Esophagus squamous epithelium (tissue), 5 donors: ENCODE measurements at regions not wholly inside any gene's neighbourhood (a gene's known extent, or its start where the extent isn't known, plus 50 kb on each side); places are given as distances from the start of the nearest gene placed in this dataset.

Experiments
- DNase-seq: peaks from one replicate; lab custom pipeline; 2025; lab: John Stamatoyannopoulos, UW
- H3K27ac ChIP-seq, 4 donors: fragments of 200-600 bp; sonication (generic); one replicate each; pipeline ENCODE4 v1.5.1; 2016 to 2019; ENCODE audit warnings: mild to moderate bottlenecking in 1 of 4
- H3K27me3 ChIP-seq, 4 donors: fragments of 200-600 bp; sonication (generic); 1 replicate in 3 of 4; 2 replicates in 1 of 4; pipeline versions ENCODE4 v1.5.1 to v1.6.0; 2017 to 2021; ENCODE audit warnings: antibody characterized with exemption in 1 of 4
- H3K36me3 ChIP-seq, 3 donors: fragments of 200-600 bp; sonication (generic); one replicate each; pipeline ENCODE4 v1.5.1; 2016 to 2019
- H3K4me1 ChIP-seq, 3 donors: fragments of 200-600 bp; sonication (generic); one replicate each; pipeline ENCODE4 v1.5.1; 2017 to 2019
- H3K4me3 ChIP-seq, 4 donors: fragments of 200-600 bp; sonication (generic); 1 replicate in 3 of 4; 2 replicates in 1 of 4; pipeline ENCODE4 v1.5.1; 2016 to 2019; ENCODE audit warnings: mild to moderate bottlenecking in 2 of 4, moderate library complexity in 1 of 4
- H3K9me3 ChIP-seq, 3 donors: fragments of 200-600 bp; sonication (generic); one replicate each; pipeline ENCODE4 v1.5.1; 2016 to 2019
- CTCF ChIP-seq, 6 experiments: fragments of 450-650 bp in 4 of 6; fragments of 200-600 bp in 2 of 6; sonication (generic) in 2 of 6; IDR thresholded peaks; one replicate each; pipeline ENCODE4 v1.5.1; 2016 to 2019; ENCODE audit warnings: antibody characterized with exemption in 6 of 6, mild to moderate bottlenecking in 4 of 6, moderate library complexity in 4 of 6
- POLR2A ChIP-seq, 4 donors: fragments of 450-650 bp; IDR thresholded peaks; one replicate each; pipeline ENCODE4 v1.6.1; 2017; ENCODE audit warnings: antibody characterized with exemption in 4 of 4, mild to moderate bottlenecking in 4 of 4, moderate library complexity in 3 of 4
- WGBS, 2 donors: methylation state at CpG; one replicate each; pipeline ENCODE4 v1.1.5; 2018; 5-methylcytosine and 5-hydroxymethylcytosine counted together
- intact Hi-C: fragments of 100-400 bp; cut with DNase I; formaldehyde crosslinking; loops from one replicate; pipeline ENCODE4 v1.15.0; 2022
- donor health status: DM: yes; HTN: yes; CAD: no.

DNA sequence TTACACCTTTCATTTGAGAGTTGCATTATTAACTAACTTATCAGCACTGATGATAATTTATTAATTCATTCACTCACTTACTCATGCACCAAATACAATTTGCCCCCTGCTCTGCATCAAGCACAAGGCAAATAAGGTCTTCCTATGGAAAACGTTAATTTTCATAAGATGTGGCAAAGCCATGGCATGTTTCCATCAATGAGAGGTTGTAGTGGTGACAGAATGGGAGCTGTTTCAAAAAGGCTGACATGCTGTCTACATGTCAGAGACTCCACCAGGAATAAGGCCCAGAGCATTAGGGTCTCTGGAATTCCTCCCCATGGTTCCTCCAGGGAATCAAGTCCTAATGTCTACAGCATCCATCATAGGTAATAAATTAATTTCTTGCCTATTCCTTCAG lies 978.8 kb downstream of the TMEM182 start:
- TF ChIP-seq POLR2A (IDR thresholded peaks at IDR 0.05): no peak
- no peak for TF ChIP-seq CTCF (IDR thresholded peaks at IDR 0.05)
- WGBS, 2 donors: 92% methylated on average over 1 of the region's 1 CpG
- Histone ChIP-seq H3K36me3 (no peaks in the 10 kb centered on the region), H3K27me3 (no peaks in the 10 kb centered on the region), H3K4me3 (no peak overlapping the region), H3K9me3 (peaks cover 0 to 4% (median 0%) of the 10 kb centered on the region in 3 donors), H3K27ac (no peak overlapping the region), H3K4me1 (no peaks in the 10 kb centered on the region)
- DNase-seq: no peak
- intact Hi-C loops: no loop called here

GRCh38 chr2:103743195-103743594 lies 981.4 kb downstream of the TMEM182 start:
- no peak overlapping the region for H3K27ac ChIP-seq
- no peaks in the 10 kb centered on the region for H3K4me1 ChIP-seq
- H3K4me3 ChIP-seq: no peak overlapping the region
- no peak for DNase-seq
- no peaks in the 10 kb centered on the region for H3K36me3 ChIP-seq
- H3K27me3 ChIP-seq: no peaks in the 10 kb centered on the region
- intact Hi-C loops: no loop called here
- H3K9me3 ChIP-seq: no peaks in the 10 kb centered on the region
- TF ChIP-seq POLR2A (IDR thresholded peaks at IDR 0.05) (no peak), CTCF (IDR thresholded peaks at IDR 0.05) (no peak)

DNA sequence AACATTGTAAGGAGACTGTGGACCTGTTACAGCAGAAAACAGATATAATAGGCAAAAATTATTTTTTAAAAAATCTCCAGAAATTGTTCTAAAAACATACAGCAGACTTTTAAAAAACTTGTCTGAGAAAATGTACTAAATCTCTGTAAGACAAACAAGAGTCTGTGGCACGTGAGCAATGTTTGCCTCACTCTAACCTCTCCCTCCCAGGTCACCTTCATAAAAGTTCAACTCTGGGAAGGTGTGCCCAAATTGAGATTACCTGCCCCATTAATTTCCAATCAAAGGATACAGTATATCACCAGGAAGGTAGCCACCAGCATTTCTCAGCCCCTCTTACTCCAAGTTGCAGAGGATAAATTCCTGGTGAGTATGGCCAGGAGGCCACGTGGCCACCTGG lies 992.7 kb downstream of the TMEM182 start:
- Histone ChIP-seq H3K27me3 (no peaks in the 10 kb centered on the region), H3K27ac (no peak overlapping the region), H3K9me3 (no peaks in the 10 kb centered on the region), H3K36me3 (no peaks in the 10 kb centered on the region), H3K4me3 (no peak overlapping the region), H3K4me1 (no peaks in the 10 kb centered on the region)
- DNase-seq: no peak
- TF ChIP-seq POLR2A (IDR thresholded peaks at IDR 0.05) (no peak), CTCF (IDR thresholded peaks at IDR 0.05) (no peak)
- 38 to 55% methylated on average over 2 of the region's 2 CpGs for WGBS, 2 donors
- intact Hi-C loops: no loop called here

DNA sequence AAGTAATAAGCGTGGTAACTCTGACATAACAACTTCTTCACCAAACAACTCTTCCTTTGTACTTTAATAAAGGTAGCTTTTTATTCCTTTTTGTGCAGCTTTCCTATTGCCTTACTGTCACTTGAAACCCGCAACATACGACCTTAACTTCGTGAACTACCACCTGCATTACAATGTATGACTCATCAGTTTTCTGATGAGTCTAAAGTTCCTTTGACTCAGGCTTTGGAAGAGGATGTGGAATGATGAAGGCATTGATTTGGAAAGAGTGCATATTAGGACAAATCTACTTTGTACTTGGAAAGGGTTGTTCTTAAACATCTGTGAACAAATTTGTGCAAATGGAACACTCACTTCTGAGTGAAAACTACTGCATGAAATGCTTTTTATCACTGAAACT lies 1012.1 kb downstream of the TMEM182 start:
- TF ChIP-seq POLR2A (IDR thresholded peaks at IDR 0.05) (no peak), CTCF (IDR thresholded peaks at IDR 0.05) (no peak)
- intact Hi-C loops: no loop called here
- H3K4me1 ChIP-seq: no peaks in the 10 kb centered on the region
- H3K36me3 ChIP-seq: no peaks in the 10 kb centered on the region
- DNase-seq: no peak
- WGBS, 2 donors: 60 to 65% methylated on average over 4 of the region's 4 CpGs
- no peak overlapping the region for H3K4me3 ChIP-seq
- H3K9me3 ChIP-seq: no peaks in the 10 kb centered on the region
- H3K27me3 ChIP-seq: no peaks in the 10 kb centered on the region
- no peak overlapping the region for H3K27ac ChIP-seq

- H3K4me1 ChIP-seq: no peaks in the 10 kb centered on the region
- intact Hi-C loops: no loop called here
- H3K9me3 ChIP-seq: no peaks in the 10 kb centered on the region
- TF ChIP-seq POLR2A (IDR thresholded peaks at IDR 0.05) (no peak), CTCF (IDR thresholded peaks at IDR 0.05) (no peak)
- H3K4me3 ChIP-seq: no peak overlapping the region
- no peaks in the 10 kb centered on the region for H3K27me3 ChIP-seq
- 72 to 80% methylated on average over 4 of the region's 4 CpGs for WGBS, 2 donors
- H3K27ac ChIP-seq: no peak overlapping the region
- no peak for DNase-seq
- H3K36me3 ChIP-seq: no peaks in the 10 kb centered on the region
These were observed 1018.4 kb downstream of the TMEM182 start for GRCh38 chr2:103780088-103780702.
